Testis (tissue), 2 donors: ENCODE measurements at regions not wholly inside any gene's neighbourhood (a gene's known extent, or its start where the extent isn't known, plus 50 kb on each side); places are given as distances from the start of the nearest gene placed in this dataset.
"Not testable (repeated sequence)": the region's sequence is repeated elsewhere in the genome, so short reads cannot be mapped to it uniquely, and the experiment has no call there.

ENCODE experiments used
- POLR2A ChIP-seq: fragments of 450-650 bp; IDR thresholded peaks from one replicate; pipeline ENCODE4 v1.6.1; 2017; ENCODE audit warnings: antibody characterized with exemption, mild to moderate bottlenecking, moderate library complexity
- TF ChIP-seq, protein P1 (sequence below), 3 experiments: fragments of 450-650 bp in 2 of 3; fragments of 200-600 bp in 1 of 3; sonication (generic) in 1 of 3; IDR thresholded peaks; one replicate each; pipeline ENCODE4 v1.5.1; 2016 to 2019; ENCODE audit warnings: antibody characterized with exemption in 3 of 3, mild to moderate bottlenecking in 2 of 3, moderate library complexity in 1 of 3

- TF ChIP-seq, protein P1, sequence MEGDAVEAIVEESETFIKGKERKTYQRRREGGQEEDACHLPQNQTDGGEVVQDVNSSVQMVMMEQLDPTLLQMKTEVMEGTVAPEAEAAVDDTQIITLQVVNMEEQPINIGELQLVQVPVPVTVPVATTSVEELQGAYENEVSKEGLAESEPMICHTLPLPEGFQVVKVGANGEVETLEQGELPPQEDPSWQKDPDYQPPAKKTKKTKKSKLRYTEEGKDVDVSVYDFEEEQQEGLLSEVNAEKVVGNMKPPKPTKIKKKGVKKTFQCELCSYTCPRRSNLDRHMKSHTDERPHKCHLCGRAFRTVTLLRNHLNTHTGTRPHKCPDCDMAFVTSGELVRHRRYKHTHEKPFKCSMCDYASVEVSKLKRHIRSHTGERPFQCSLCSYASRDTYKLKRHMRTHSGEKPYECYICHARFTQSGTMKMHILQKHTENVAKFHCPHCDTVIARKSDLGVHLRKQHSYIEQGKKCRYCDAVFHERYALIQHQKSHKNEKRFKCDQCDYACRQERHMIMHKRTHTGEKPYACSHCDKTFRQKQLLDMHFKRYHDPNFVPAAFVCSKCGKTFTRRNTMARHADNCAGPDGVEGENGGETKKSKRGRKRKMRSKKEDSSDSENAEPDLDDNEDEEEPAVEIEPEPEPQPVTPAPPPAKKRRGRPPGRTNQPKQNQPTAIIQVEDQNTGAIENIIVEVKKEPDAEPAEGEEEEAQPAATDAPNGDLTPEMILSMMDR (IDR thresholded peaks at IDR 0.05), result not testable (repeated sequence)
- TF ChIP-seq POLR2A, result not testable (repeated sequence)
Observed at GRCh38 chr16:35216261-35216660, 1756.8 kb downstream of the TP53TG3F start.
